Liver (tissue), 3 donors: ENCODE measurements at regions not wholly inside any gene's neighbourhood (a gene's known extent, or its start where the extent isn't known, plus 50 kb on each side); places are given as distances from the start of the nearest gene placed in this dataset.

ENCODE experiments used
- ATF3 ChIP-seq: IDR thresholded peaks from 2 replicates; pipeline ENCODE4 v1.6.1; 2016; ENCODE audit warnings: antibody characterized with exemption
- CTCF ChIP-seq: fragments of 150-350 bp; IDR thresholded peaks from 2 replicates; pipeline ENCODE4 v1.5.1; 2017; ENCODE audit warnings: improper control_type of control experiment, low read depth, low read length; ENCODE audit not compliant: missing input control
- GABPA ChIP-seq, 2 donors: IDR thresholded peaks in 1 of 2; conservative IDR thresholded peaks in 1 of 2; 2 replicates each; pipeline ENCODE4 v1.6.1; 2016; ENCODE audit warnings: antibody characterized with exemption in 2 of 2, mild to moderate bottlenecking in 1 of 2, moderate library complexity in 1 of 2
- REST ChIP-seq: IDR thresholded peaks from 2 replicates; pipeline ENCODE4 v1.6.1; 2016; ENCODE audit warnings: antibody characterized with exemption, mild to moderate bottlenecking
- TAF1 ChIP-seq: conservative IDR thresholded peaks from 2 replicates; pipeline ENCODE4 v1.6.1; 2016; ENCODE audit warnings: antibody characterized with exemption, mild to moderate bottlenecking
- YY1 ChIP-seq: IDR thresholded peaks from 2 replicates; pipeline ENCODE4 v1.6.1; 2016; ENCODE audit warnings: antibody characterized with exemption, mild to moderate bottlenecking
- donor health status: healthy.
- donor health status: healthy.

- TF ChIP-seq REST: no peak
- TF ChIP-seq CTCF: no peak
- no peak for TF ChIP-seq GABPA (IDR thresholded peaks at IDR 0.05 in 1 of 2, conservative IDR thresholded peaks at IDR 0.05 in 1 of 2)
- no peak for TF ChIP-seq TAF1
- no peak for TF ChIP-seq ATF3
- TF ChIP-seq YY1: no peak
These were observed 195.2 kb upstream of the MME start for GRCh38 chr3:154884952-154885351.
